WTC11 (cell line): ENCODE measurements at regions not wholly inside any gene's neighbourhood (a gene's known extent, or its start where the extent isn't known, plus 50 kb on each side); places are given as distances from the start of the nearest gene placed in this dataset.

Source experiments
- ATAC-seq: fragments of 200-7000 bp; cut with Tn5 transposase; 2 replicates; pipeline ENCODE4 v1.10.0; 2021; ENCODE audit warnings: mild to moderate bottlenecking, moderate library complexity
- CTCF ChIA-PET: fragments of 300-600 bp; sonication (Branson Sonifier 250); formaldehyde crosslinking; loops from one replicate; lab custom pipeline; 2021; ENCODE audit warnings: antibody characterized with exemption; lab: Charles Lee
- POLR2A ChIA-PET: fragments of 350-600 bp; sonication (Branson Sonifier 250); formaldehyde crosslinking; loops from one replicate; lab custom pipeline; 2021; ENCODE audit warnings: antibody characterized with exemption; lab: Charles Lee
- DNase-seq: peaks from one replicate; pipeline ENCODE4 v3.0.0; 2021; ENCODE audit warnings: low spot score
- H3K27ac Mint-ChIP-seq: 2 replicates; pipeline ENCODE4 v1.8.0; 2021; ENCODE audit warnings: mixed read lengths
- H3K27me3 Mint-ChIP-seq: 2 replicates; pipeline ENCODE4 v1.8.0; 2021; ENCODE audit warnings: low read depth, mild to moderate bottlenecking, moderate library complexity, mixed read lengths
- H3K36me3 Mint-ChIP-seq: 2 replicates; pipeline ENCODE4 v1.8.0; 2021; ENCODE audit warnings: mixed read lengths
- H3K4me1 Mint-ChIP-seq: 2 replicates; pipeline ENCODE4 v1.8.0; 2022; ENCODE audit warnings: mixed read lengths
- H3K4me3 Mint-ChIP-seq: 2 replicates; pipeline ENCODE4 v1.8.0; 2021; ENCODE audit warnings: mild to moderate bottlenecking, moderate library complexity, mixed read lengths
- H3K9me3 Mint-ChIP-seq: 2 replicates; pipeline ENCODE4 v1.8.0; 2021; ENCODE audit warnings: mixed read lengths
- AFF4 ChIP-seq: sonication (generic); formaldehyde crosslinking; IDR thresholded peaks from 2 replicates; pipeline ENCODE4 v1.8.1; 2023; ENCODE audit warnings: mild to moderate bottlenecking, missing genetic modification reagents, borderline replicate concordance
- ATF2 ChIP-seq: sonication (generic); formaldehyde crosslinking; IDR thresholded peaks from 2 replicates; pipeline ENCODE4 v1.8.1; 2022; ENCODE audit warnings: low read depth, missing genetic modification reagents, borderline replicate concordance
- CTCF ChIP-seq: fragments of 200-600 bp; IDR thresholded peaks from 2 replicates; pipeline ENCODE4 v1.8.0; 2022; ENCODE audit warnings: antibody characterized with exemption
- ERG ChIP-seq: fragments of 250-450 bp; sonication (Bioruptor Pico); IDR thresholded peaks from 2 replicates; pipeline ENCODE4 v1.8.0; 2021; ENCODE audit warnings: mild to moderate bottlenecking
- GTF2I ChIP-seq: fragments of 250-450 bp; sonication (Bioruptor Pico); conservative IDR thresholded peaks from 2 replicates; pipeline ENCODE4 v1.4.0; 2021; ENCODE audit warnings: mild to moderate bottlenecking
- JUN ChIP-seq: sonication (generic); formaldehyde crosslinking; IDR thresholded peaks from 2 replicates; pipeline ENCODE4 v1.8.0; 2023; ENCODE audit warnings: mild to moderate bottlenecking, missing genetic modification reagents
- MLX ChIP-seq: sonication (generic); formaldehyde crosslinking; IDR thresholded peaks from 2 replicates; pipeline ENCODE4 v1.8.1; 2023; ENCODE audit warnings: mild to moderate bottlenecking, missing genetic modification reagents, moderate library complexity
- NFATC4 ChIP-seq: fragments of 250-450 bp; sonication (Bioruptor Pico); IDR thresholded peaks from 2 replicates; pipeline ENCODE4 v1.9.0; 2021; ENCODE audit warnings: mild to moderate bottlenecking
- NFE2L1 ChIP-seq: sonication (generic); formaldehyde crosslinking; IDR thresholded peaks from 2 replicates; pipeline ENCODE4 v1.8.1; 2023; ENCODE audit warnings: missing genetic modification reagents
- PRDM15 ChIP-seq: sonication (generic); formaldehyde crosslinking; IDR thresholded peaks from 2 replicates; pipeline ENCODE4 v1.8.0; 2022; ENCODE audit warnings: missing genetic modification reagents
- RELA ChIP-seq: sonication (generic); formaldehyde crosslinking; IDR thresholded peaks from 2 replicates; pipeline ENCODE4 v1.8.1; 2022; ENCODE audit warnings: missing genetic modification reagents, mild to moderate bottlenecking, borderline replicate concordance
- RORB ChIP-seq: fragments of 250-450 bp; sonication (Bioruptor Pico); IDR thresholded peaks from 2 replicates; pipeline ENCODE4 v1.9.0; 2021; ENCODE audit warnings: mild to moderate bottlenecking
- SMAD3 ChIP-seq: sonication (generic); formaldehyde crosslinking; IDR thresholded peaks from 2 replicates; pipeline ENCODE4 v1.8.0; 2022; ENCODE audit warnings: missing genetic modification reagents, mild to moderate bottlenecking, borderline replicate concordance
- SP1 ChIP-seq: sonication (generic); formaldehyde crosslinking; conservative IDR thresholded peaks from 2 replicates; pipeline ENCODE4 v1.8.1; 2022; ENCODE audit warnings: missing genetic modification reagents
- TP53 ChIP-seq: sonication (generic); formaldehyde crosslinking; IDR thresholded peaks from 2 replicates; pipeline ENCODE4 v1.8.1; 2023; ENCODE audit warnings: mild to moderate bottlenecking, missing genetic modification reagents
- ZNF396 ChIP-seq: fragments of 250-450 bp; sonication (Bioruptor Pico); IDR thresholded peaks from 2 replicates; pipeline ENCODE4 v1.8.0; 2021; ENCODE audit warnings: mild to moderate bottlenecking, moderate library complexity, borderline replicate concordance
- ZNF416 ChIP-seq: fragments of 250-450 bp; sonication (Bioruptor Pico); IDR thresholded peaks from 2 replicates; pipeline ENCODE4 v1.9.0; 2021; ENCODE audit warnings: mild to moderate bottlenecking, inconsistent platforms

GRCh38 chrX:147846676-147847075, 65.0 kb upstream of the FMR1 start:
- peaks cover 39% of the 10 kb centered on the region for H3K9me3 Mint-ChIP-seq
- ATAC-seq (no peak), DNase-seq (no peak)
- TF ChIP-seq ZNF396 (CRISPR knock-in tag) (no peak), PRDM15 (CRISPR knock-in tag) (no peak), AFF4 (CRISPR knock-in tag) (no peak), TP53 (CRISPR knock-in tag) (no peak), GTF2I (CRISPR knock-in tag) (no peak)
- H3K4me1 Mint-ChIP-seq = no peaks in the 10 kb centered on the region
- peaks cover 3% of the 10 kb centered on the region for H3K27me3 Mint-ChIP-seq
- H3K4me3 Mint-ChIP-seq = no peak overlapping the region
- H3K36me3 Mint-ChIP-seq = peaks cover 16% of the 10 kb centered on the region
- no peak overlapping the region for H3K27ac Mint-ChIP-seq
- CTCF ChIA-PET = no interaction called here
- POLR2A ChIA-PET = no interaction called here

GRCh38 chrX:147847999-147848398, 63.7 kb upstream of the FMR1 start:
- no peak for TF ChIP-seq MLX (CRISPR knock-in tag)
- TF ChIP-seq ATF2 (CRISPR knock-in tag) = no peak
- no peak for TF ChIP-seq ERG (CRISPR knock-in tag)
- TF ChIP-seq SMAD3 (CRISPR knock-in tag) = no peak
- TF ChIP-seq RORB (CRISPR knock-in tag) = no peak
- TF ChIP-seq SP1 (CRISPR knock-in tag) = no peak
- no peak for TF ChIP-seq RELA (CRISPR knock-in tag)
- no peak for TF ChIP-seq NFE2L1 (CRISPR knock-in tag)
- no peak for TF ChIP-seq CTCF
- TF ChIP-seq JUN = no peak
- TF ChIP-seq AFF4 (CRISPR knock-in tag) = no peak
- no peak for TF ChIP-seq ZNF416 (CRISPR knock-in tag)
- no peak for TF ChIP-seq NFATC4 (CRISPR knock-in tag)
- Mint-ChIP-seq H3K27ac (no peak overlapping the region), H3K9me3 (peaks cover 42% of the 10 kb centered on the region), H3K4me1 (no peaks in the 10 kb centered on the region), H3K27me3 (peaks cover 3% of the 10 kb centered on the region), H3K4me3 (no peak overlapping the region), H3K36me3 (peaks cover 16% of the 10 kb centered on the region)
- CTCF ChIA-PET = no interaction called here
- DNase-seq = no peak
- no peak for ATAC-seq
- POLR2A ChIA-PET = no interaction called here
